Esophagus squamous epithelium (tissue), 4 donors: ENCODE measurements at regions not wholly inside any gene's neighbourhood (a gene's known extent, or its start where the extent isn't known, plus 50 kb on each side); places are given as distances from the start of the nearest gene placed in this dataset.

Experiments used
- CTCF ChIP-seq, 6 experiments: fragments of 450-650 bp in 4 of 6; fragments of 200-600 bp in 2 of 6; sonication (generic) in 2 of 6; IDR thresholded peaks; one replicate each; pipeline ENCODE4 v1.5.1; 2016 to 2019; ENCODE audit warnings: antibody characterized with exemption in 6 of 6, mild to moderate bottlenecking in 4 of 6, moderate library complexity in 4 of 6
- POLR2A ChIP-seq, 4 donors: fragments of 450-650 bp; IDR thresholded peaks; one replicate each; pipeline ENCODE4 v1.6.1; 2017; ENCODE audit warnings: antibody characterized with exemption in 4 of 4, mild to moderate bottlenecking in 4 of 4, moderate library complexity in 3 of 4

GRCh38 chr18:33957707-33958106, 267.0 kb downstream of the NOL4 start:
- TF ChIP-seq CTCF (IDR thresholded peaks at IDR 0.05) (no peak), POLR2A (IDR thresholded peaks at IDR 0.05) (no peak)
